Spinal cord (tissue), 9 donors: ENCODE measurements at regions not wholly inside any gene's neighbourhood (a gene's known extent, or its start where the extent isn't known, plus 50 kb on each side); places are given as distances from the start of the nearest gene placed in this dataset.

ENCODE experiments used
- DNase-seq, 6 donors: peaks; one replicate each; pipeline versions ENCODE4 v3.0.0 to v3.0.0-alpha.2; 2013 to 2015; ENCODE audit warnings: low spot score in 6 of 6, low read depth in 4 of 6
- H3K27ac ChIP-seq: one replicate; pipeline ENCODE4 v1.5.1; 2013; ENCODE audit warnings: low read depth, low read length, control low read depth
- H3K27me3 ChIP-seq: one replicate; pipeline ENCODE4 v1.6.1; 2013; ENCODE audit warnings: low read length; ENCODE audit not compliant: control insufficient read depth, insufficient read depth
- H3K36me3 ChIP-seq: one replicate; pipeline ENCODE4 v1.6.1; 2013; ENCODE audit warnings: low read length; ENCODE audit not compliant: control insufficient read depth, insufficient read depth
- H3K4me1 ChIP-seq: one replicate; pipeline ENCODE4 v1.6.1; 2013; ENCODE audit warnings: low read length; ENCODE audit not compliant: control insufficient read depth, insufficient read depth
- H3K4me3 ChIP-seq: one replicate; pipeline ENCODE4 v1.5.1; 2013; ENCODE audit warnings: low read depth, low read length, control low read depth
- H3K9me3 ChIP-seq: one replicate; pipeline ENCODE4 v1.6.1; 2013; ENCODE audit warnings: low read length; ENCODE audit not compliant: control insufficient read depth, insufficient read depth
- WGBS: methylation state at CpG from one replicate; pipeline ENCODE4 v1.1.5; 2013; ENCODE audit warnings: missing lambda C conversion rate; ENCODE audit not compliant: insufficient coverage; 5-methylcytosine and 5-hydroxymethylcytosine counted together
- donor health status: healthy.

GRCh38 chr12:88400302-88400701, 180.0 kb downstream of the KITLG start:
- no peak overlapping the region for H3K27ac ChIP-seq
- no peaks in the 10 kb centered on the region for H3K4me1 ChIP-seq
- whole genome bisulfite sequencing, result no CpG with 5 or more reads among the region's 3 CpGs
- H3K36me3 ChIP-seq, result no peaks in the 10 kb centered on the region
- no peak overlapping the region for H3K4me3 ChIP-seq
- H3K27me3 ChIP-seq, result no peaks in the 10 kb centered on the region
- DNase-seq, result no peak
- H3K9me3 ChIP-seq, result no peaks in the 10 kb centered on the region

GRCh38 chr12:88401155-88401554, 179.1 kb downstream of the KITLG start:
- WGBS, result no CpG with 5 or more reads among the region's 2 CpGs
- DNase-seq, result no peak
- H3K36me3 ChIP-seq, result no peaks in the 10 kb centered on the region
- no peaks in the 10 kb centered on the region for H3K27me3 ChIP-seq
- H3K27ac ChIP-seq, result no peak overlapping the region
- H3K4me3 ChIP-seq, result no peak overlapping the region
- H3K9me3 ChIP-seq, result no peaks in the 10 kb centered on the region
- H3K4me1 ChIP-seq, result no peaks in the 10 kb centered on the region

- Histone ChIP-seq H3K36me3 (no peaks in the 10 kb centered on the region), H3K4me1 (no peaks in the 10 kb centered on the region), H3K27me3 (no peaks in the 10 kb centered on the region), H3K9me3 (no peaks in the 10 kb centered on the region), H3K4me3 (no peak overlapping the region), H3K27ac (no peak overlapping the region)
- no peak for DNase-seq
- WGBS, result no CpG with 5 or more reads among the region's 5 CpGs
These were observed 173.4 kb downstream of the KITLG start for GRCh38 chr12:88406905-88407304.

- no peak for DNase-seq
- no peaks in the 10 kb centered on the region for H3K4me1 ChIP-seq
- H3K4me3 ChIP-seq, result no peak overlapping the region
- H3K36me3 ChIP-seq, result no peaks in the 10 kb centered on the region
- no peaks in the 10 kb centered on the region for H3K9me3 ChIP-seq
- H3K27me3 ChIP-seq, result no peaks in the 10 kb centered on the region
- no peak overlapping the region for H3K27ac ChIP-seq
These were observed 171.4 kb downstream of the KITLG start for GRCh38 chr12:88408823-88409222.

- Histone ChIP-seq H3K9me3 (no peaks in the 10 kb centered on the region), H3K27ac (no peak overlapping the region), H3K36me3 (no peaks in the 10 kb centered on the region), H3K4me1 (no peaks in the 10 kb centered on the region), H3K4me3 (no peak overlapping the region), H3K27me3 (no peaks in the 10 kb centered on the region)
- WGBS, result 77% methylated on average over 3 of the region's 3 CpGs
- DNase-seq, result no peak
These were observed 171.0 kb downstream of the KITLG start for GRCh38 chr12:88409257-88409656.

- no peak for DNase-seq
- no peaks in the 10 kb centered on the region for H3K36me3 ChIP-seq
- no peak overlapping the region for H3K27ac ChIP-seq
- WGBS, result no CpG with 5 or more reads among the region's 2 CpGs
- H3K27me3 ChIP-seq, result no peaks in the 10 kb centered on the region
- no peaks in the 10 kb centered on the region for H3K9me3 ChIP-seq
- H3K4me3 ChIP-seq, result no peak overlapping the region
- H3K4me1 ChIP-seq, result no peaks in the 10 kb centered on the region
These were observed 168.6 kb downstream of the KITLG start for GRCh38 chr12:88411689-88412088.

- 91% methylated on average over 1 of the region's 2 CpGs for WGBS
- Histone ChIP-seq H3K4me3 (no peak overlapping the region), H3K27me3 (no peaks in the 10 kb centered on the region), H3K4me1 (no peaks in the 10 kb centered on the region), H3K27ac (no peak overlapping the region), H3K36me3 (no peaks in the 10 kb centered on the region), H3K9me3 (no peaks in the 10 kb centered on the region)
- DNase-seq, result no peak
These were observed 166.6 kb downstream of the KITLG start for GRCh38 chr12:88413646-88414045.

- H3K4me1 ChIP-seq, result no peaks in the 10 kb centered on the region
- no peak for DNase-seq
- no peak overlapping the region for H3K27ac ChIP-seq
- no peaks in the 10 kb centered on the region for H3K9me3 ChIP-seq
- no peaks in the 10 kb centered on the region for H3K36me3 ChIP-seq
- no peak overlapping the region for H3K4me3 ChIP-seq
- WGBS, result no CpG with 5 or more reads among the region's 2 CpGs
- H3K27me3 ChIP-seq, result no peaks in the 10 kb centered on the region
These were observed 164.1 kb downstream of the KITLG start for GRCh38 chr12:88416155-88416554.

- no peaks in the 10 kb centered on the region for H3K36me3 ChIP-seq
- H3K9me3 ChIP-seq, result no peaks in the 10 kb centered on the region
- no peak for DNase-seq
- no peaks in the 10 kb centered on the region for H3K27me3 ChIP-seq
- no peak overlapping the region for H3K27ac ChIP-seq
- no peak overlapping the region for H3K4me3 ChIP-seq
- H3K4me1 ChIP-seq, result no peaks in the 10 kb centered on the region
- WGBS, result no CpG with 5 or more reads among the region's 2 CpGs
These were observed 163.5 kb downstream of the KITLG start for GRCh38 chr12:88416786-88417185.

GRCh38 chr12:88417531-88417930, 162.7 kb downstream of the KITLG start:
- Histone ChIP-seq H3K4me1 (no peaks in the 10 kb centered on the region), H3K9me3 (no peaks in the 10 kb centered on the region), H3K27ac (no peak overlapping the region)

More at GRCh38 chr12:88417531-88417930, 162.7 kb downstream of the KITLG start:
- Histone ChIP-seq H3K27me3 (no peaks in the 10 kb centered on the region), H3K4me3 (no peak overlapping the region), H3K36me3 (no peaks in the 10 kb centered on the region)
- 100% methylated on average over 3 of the region's 5 CpGs for WGBS
- no peak for DNase-seq
